Adrenal gland (tissue), 5 donors: ENCODE measurements at regions not wholly inside any gene's neighbourhood (a gene's known extent, or its start where the extent isn't known, plus 50 kb on each side); places are given as distances from the start of the nearest gene placed in this dataset.

ENCODE experiments used
- POLR2A ChIP-seq, 2 donors: fragments of 450-650 bp; IDR thresholded peaks; one replicate each; pipeline ENCODE4 v1.6.1; 2017; ENCODE audit warnings: antibody characterized with exemption in 2 of 2, mild to moderate bottlenecking in 2 of 2, moderate library complexity in 1 of 2
- TF ChIP-seq, protein P1 (sequence below), 6 experiments: fragments of 450-650 bp in 4 of 6; fragments of 200-600 bp in 2 of 6; sonication (generic) in 1 of 6; IDR thresholded peaks; 1 replicate in 5 of 6; 2 replicates in 1 of 6; pipeline versions ENCODE4 v1.5.1 to v1.8.0; 2016 to 2021; ENCODE audit warnings: antibody characterized with exemption in 6 of 6, mild to moderate bottlenecking in 2 of 6, moderate library complexity in 1 of 6
- donor health status: DM: no; HTN: no; CAD: no.

DNA sequence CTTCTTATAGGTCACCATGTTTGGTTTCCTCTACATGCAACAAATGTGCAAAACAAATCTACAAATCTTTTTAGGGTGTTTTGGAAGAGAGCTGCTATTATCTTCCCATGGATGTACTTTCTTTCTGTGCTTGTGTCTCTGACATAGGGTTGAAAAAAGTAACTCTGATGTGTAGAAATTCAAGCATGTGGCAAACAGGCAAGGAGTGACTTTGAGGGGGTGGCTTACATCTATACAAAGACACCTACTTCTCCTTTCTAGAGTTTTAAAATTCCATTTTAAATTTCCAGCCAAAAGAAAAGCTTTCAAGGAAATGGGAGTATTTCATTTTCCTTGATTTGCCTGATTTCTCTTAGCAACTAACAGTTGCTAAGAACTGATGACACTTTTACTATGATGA is 904.8 kb upstream of the CELF4 start:
- TF ChIP-seq, protein P1, sequence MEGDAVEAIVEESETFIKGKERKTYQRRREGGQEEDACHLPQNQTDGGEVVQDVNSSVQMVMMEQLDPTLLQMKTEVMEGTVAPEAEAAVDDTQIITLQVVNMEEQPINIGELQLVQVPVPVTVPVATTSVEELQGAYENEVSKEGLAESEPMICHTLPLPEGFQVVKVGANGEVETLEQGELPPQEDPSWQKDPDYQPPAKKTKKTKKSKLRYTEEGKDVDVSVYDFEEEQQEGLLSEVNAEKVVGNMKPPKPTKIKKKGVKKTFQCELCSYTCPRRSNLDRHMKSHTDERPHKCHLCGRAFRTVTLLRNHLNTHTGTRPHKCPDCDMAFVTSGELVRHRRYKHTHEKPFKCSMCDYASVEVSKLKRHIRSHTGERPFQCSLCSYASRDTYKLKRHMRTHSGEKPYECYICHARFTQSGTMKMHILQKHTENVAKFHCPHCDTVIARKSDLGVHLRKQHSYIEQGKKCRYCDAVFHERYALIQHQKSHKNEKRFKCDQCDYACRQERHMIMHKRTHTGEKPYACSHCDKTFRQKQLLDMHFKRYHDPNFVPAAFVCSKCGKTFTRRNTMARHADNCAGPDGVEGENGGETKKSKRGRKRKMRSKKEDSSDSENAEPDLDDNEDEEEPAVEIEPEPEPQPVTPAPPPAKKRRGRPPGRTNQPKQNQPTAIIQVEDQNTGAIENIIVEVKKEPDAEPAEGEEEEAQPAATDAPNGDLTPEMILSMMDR (IDR thresholded peaks at IDR 0.05) = no peak
- TF ChIP-seq POLR2A (IDR thresholded peaks at IDR 0.05) = no peak
